ENCODE measurements at regions not wholly inside any gene's neighbourhood (a gene's known extent, or its start where the extent isn't known, plus 50 kb on each side); places are given as distances from the start of the nearest gene placed in this dataset.

- TF ChIP-seq MYC (IDR thresholded peaks at IDR 0.05; ENCODE audit: borderline replicate concordance, low read length) (no peak), ZNF302 (CRISPR knock-in tag; IDR thresholded peaks at IDR 0.05) (no peak), CBX8 (IDR thresholded peaks at IDR 0.05) (no peak), NPAS2 (CRISPR knock-in tag; IDR thresholded peaks at IDR 0.05; ENCODE audit: borderline replicate concordance) (no peak)
Measured at GRCh38 chr4:31108762-31109161, 388.6 kb downstream of the PCDH7 start.

GRCh38 chr4:31111790-31112189 is 391.6 kb downstream of the PCDH7 start:
- Histone ChIP-seq H3K4me1 (no peaks in the 10 kb centered on the region), H3K9me3 (no peaks in the 10 kb centered on the region), H3K4me3 (no peak overlapping the region), H3K27ac (no peak overlapping the region), H3K4me2 (no peak overlapping the region)
- CTCF ChIA-PET = no interaction called here
- FAIRE-seq = no peak
- no peak for ATAC-seq
- POLR2A ChIA-PET = no interaction called here
- no peak for DNase-seq (ENCODE audit: low read depth in 1 of 2, low spot score in 1 of 2)
- TF ChIP-seq MAFK (IDR thresholded peaks at IDR 0.05; ENCODE audit: partially characterized antibody) = peak; percentile 84
- no peak for TF ChIP-seq MAX (IDR thresholded peaks at IDR 0.05)

More at GRCh38 chr4:31108762-31109161, 388.6 kb downstream of the PCDH7 start:
- FAIRE-seq (no peak), ATAC-seq (no peak), DNase-seq (ENCODE audit: low read depth in 1 of 2, low spot score in 1 of 2) (no peak)
- Histone ChIP-seq H3K4me3 (no peak overlapping the region), H3K27ac (no peak overlapping the region), H3K4me1 (no peaks in the 10 kb centered on the region), H3K9me3 (no peaks in the 10 kb centered on the region), H3K4me2 (no peak overlapping the region)
- ChIA-PET CTCF (interaction anchor here (0.6 kb wide), 1 partner anchor 104 kb away, joined by 3 read pairs; no protein-coding TSS in a partner anchor), POLR2A (no interaction called here)
- WGBS (ENCODE audit: missing lambda C conversion rate) = 75% methylated on average over 1 of the region's 1 CpG

GRCh38 chr4:31114816-31115215 is 394.6 kb downstream of the PCDH7 start:
- FAIRE-seq (no peak), DNase-seq (ENCODE audit: low read depth in 1 of 2, low spot score in 1 of 2) (no peak), ATAC-seq (no peak)
- Histone ChIP-seq H3K4me2 (no peak overlapping the region), H3K27ac (no peak overlapping the region), H3K4me3 (no peak overlapping the region), H3K9me3 (no peaks in the 10 kb centered on the region), H3K4me1 (no peaks in the 10 kb centered on the region)
- TF ChIP-seq FOSL2 (IDR thresholded peaks at IDR 0.05) = no peak
- no peak for TF ChIP-seq FOSL2 (CRISPR knock-in tag; IDR thresholded peaks at IDR 0.05)
- TF ChIP-seq HEYL (CRISPR knock-in tag; IDR thresholded peaks at IDR 0.05) = no peak
- no peak for TF ChIP-seq HDAC2 (IDR thresholded peaks at IDR 0.05)
- no peak for TF ChIP-seq HOXB13 (CRISPR knock-in tag; IDR thresholded peaks at IDR 0.05; ENCODE audit: low read depth)
- no peak for TF ChIP-seq BHLHE40 (IDR thresholded peaks at IDR 0.05; ENCODE audit: low read depth, low read length)
- TF ChIP-seq HMGXB4 (CRISPR knock-in tag; IDR thresholded peaks at IDR 0.05; ENCODE audit: borderline replicate concordance) = no peak
- TF ChIP-seq CHD2 (IDR thresholded peaks at IDR 0.05; ENCODE audit: low read length, partially characterized antibody) = no peak
- POLR2A ChIA-PET = no interaction called here
- CTCF ChIA-PET = interaction anchor here (0.7 kb wide), 1 partner anchor 487 kb away, joined by 3 read pairs; no protein-coding TSS in a partner anchor
- WGBS (ENCODE audit: missing lambda C conversion rate) = 48% methylated on average over 6 of the region's 6 CpGs

- CTCF ChIA-PET = no interaction called here
- no peak overlapping the region for H3K4me2 ChIP-seq
- H3K27ac ChIP-seq = no peak overlapping the region
- H3K4me3 ChIP-seq = no peak overlapping the region
- POLR2A ChIA-PET = no interaction called here
- no peak for DNase-seq (ENCODE audit: low read depth in 1 of 2, low spot score in 1 of 2)
- FAIRE-seq = no peak
- H3K9me3 ChIP-seq = no peaks in the 10 kb centered on the region
- 13% methylated on average over 7 of the region's 7 CpGs for WGBS (ENCODE audit: missing lambda C conversion rate)
- TF ChIP-seq GATA3 (IDR thresholded peaks at IDR 0.05; ENCODE audit: borderline replicate concordance) (no peak), MAX (IDR thresholded peaks at IDR 0.05) (no peak), PBX3 (IDR thresholded peaks at IDR 0.05) (no peak), HOXB5 (CRISPR knock-in tag; IDR thresholded peaks at IDR 0.05) (no peak), USF2 (IDR thresholded peaks at IDR 0.05) (no peak), BCL3 (IDR thresholded peaks at IDR 0.05) (no peak), RARB (CRISPR knock-in tag; IDR thresholded peaks at IDR 0.05) (no peak), KDM5A (IDR thresholded peaks at IDR 0.05) (no peak), EP300 (IDR thresholded peaks at IDR 0.05) (no peak), HMGXB4 (CRISPR knock-in tag; IDR thresholded peaks at IDR 0.05; ENCODE audit: borderline replicate concordance) (no peak), RCOR1 (IDR thresholded peaks at IDR 0.05; ENCODE audit: low read depth, low read length) (no peak), MYC (IDR thresholded peaks at IDR 0.05; ENCODE audit: borderline replicate concordance, low read length) (no peak), CHD2 (IDR thresholded peaks at IDR 0.05; ENCODE audit: low read length, partially characterized antibody) (no peak), KDM1A (IDR thresholded peaks at IDR 0.05; ENCODE audit: low read depth) (no peak)
- H3K4me1 ChIP-seq = no peaks in the 10 kb centered on the region
- ATAC-seq = no peak
Measured at GRCh38 chr4:31124008-31124585, 403.9 kb downstream of the PCDH7 start.
